Ovary (tissue), 3 donors: ENCODE measurements at regions not wholly inside any gene's neighbourhood (a gene's known extent, or its start where the extent isn't known, plus 50 kb on each side); places are given as distances from the start of the nearest gene placed in this dataset.

ENCODE experiments used
- CTCF ChIP-seq, 3 donors: fragments of 450-650 bp in 2 of 3; fragments of 200-600 bp in 1 of 3; IDR thresholded peaks; one replicate each; pipeline versions ENCODE4 v1.5.1 to v1.8.0; 2016 to 2022; ENCODE audit warnings: antibody characterized with exemption in 3 of 3, mild to moderate bottlenecking in 1 of 3
- EP300 ChIP-seq: sonication (generic); formaldehyde crosslinking; IDR thresholded peaks from one replicate; pipeline ENCODE4 v1.6.1; 2017; ENCODE audit warnings: antibody characterized with exemption
- POLR2A ChIP-seq: fragments of 450-650 bp; IDR thresholded peaks from one replicate; pipeline ENCODE4 v1.6.1; 2017; ENCODE audit warnings: antibody characterized with exemption, mild to moderate bottlenecking, moderate library complexity
- donor health status: DM: no; HTN: no; CAD: no.

DNA sequence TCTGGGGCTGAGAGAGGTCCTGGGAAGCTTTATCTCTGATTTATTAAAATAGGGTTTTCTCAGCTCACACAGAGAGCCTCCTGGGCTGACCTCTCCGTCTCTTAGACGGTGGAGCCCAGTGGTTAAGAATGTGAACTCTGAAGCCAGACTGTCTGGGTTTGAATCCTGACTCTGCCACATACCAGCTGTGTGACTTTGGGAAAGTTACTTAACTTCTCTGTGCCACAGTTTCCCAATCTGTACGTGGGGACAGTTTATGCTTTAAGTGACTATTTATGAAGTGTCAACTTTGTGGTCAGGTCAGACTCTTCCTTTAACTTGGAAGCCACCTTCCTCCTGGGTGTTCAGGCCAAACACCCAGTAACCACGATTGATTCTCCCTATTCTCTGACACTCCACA lies 290.9 kb downstream of the AACS start:
- no peak for TF ChIP-seq CTCF (IDR thresholded peaks at IDR 0.05)
- TF ChIP-seq POLR2A = no peak
- TF ChIP-seq EP300 = no peak
